ENCODE measurements at regions not wholly inside any gene's neighbourhood (a gene's known extent, or its start where the extent isn't known, plus 50 kb on each side); places are given as distances from the start of the nearest gene placed in this dataset.

DNA sequence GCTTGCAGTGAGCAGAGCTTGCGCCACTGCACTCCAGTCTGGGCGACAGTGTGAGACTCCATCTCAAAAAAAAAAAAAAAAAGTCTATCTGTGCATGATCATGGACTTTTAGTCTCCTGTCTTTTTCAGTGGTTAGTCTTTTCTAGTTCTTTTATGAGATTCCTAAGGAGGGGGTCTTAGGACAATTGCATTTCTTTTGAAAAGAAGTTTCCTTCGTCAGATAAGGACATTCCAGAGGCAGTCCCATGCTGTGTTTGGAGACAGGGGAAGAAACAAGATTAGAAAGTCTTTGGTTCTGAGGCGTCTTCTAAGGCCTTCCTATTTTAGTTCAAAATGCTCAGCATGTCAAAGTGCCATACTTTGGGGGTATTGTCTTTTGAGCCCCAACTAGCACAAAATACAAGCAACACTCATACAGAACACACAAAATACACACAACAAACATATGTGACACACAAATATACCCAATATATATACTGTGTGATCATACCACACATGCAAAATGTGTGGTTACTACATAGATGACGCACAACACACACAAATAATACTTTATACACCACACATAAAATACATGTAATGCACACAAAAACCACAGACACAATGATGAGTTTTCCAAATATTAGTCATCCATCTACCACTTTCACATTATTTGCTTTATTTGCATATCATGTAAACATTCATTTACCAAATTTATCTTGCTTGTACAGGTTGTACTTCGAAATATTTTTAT lies 394.5 kb downstream of the SPATA31D1 start:
- TF ChIP-seq, protein P1, sequence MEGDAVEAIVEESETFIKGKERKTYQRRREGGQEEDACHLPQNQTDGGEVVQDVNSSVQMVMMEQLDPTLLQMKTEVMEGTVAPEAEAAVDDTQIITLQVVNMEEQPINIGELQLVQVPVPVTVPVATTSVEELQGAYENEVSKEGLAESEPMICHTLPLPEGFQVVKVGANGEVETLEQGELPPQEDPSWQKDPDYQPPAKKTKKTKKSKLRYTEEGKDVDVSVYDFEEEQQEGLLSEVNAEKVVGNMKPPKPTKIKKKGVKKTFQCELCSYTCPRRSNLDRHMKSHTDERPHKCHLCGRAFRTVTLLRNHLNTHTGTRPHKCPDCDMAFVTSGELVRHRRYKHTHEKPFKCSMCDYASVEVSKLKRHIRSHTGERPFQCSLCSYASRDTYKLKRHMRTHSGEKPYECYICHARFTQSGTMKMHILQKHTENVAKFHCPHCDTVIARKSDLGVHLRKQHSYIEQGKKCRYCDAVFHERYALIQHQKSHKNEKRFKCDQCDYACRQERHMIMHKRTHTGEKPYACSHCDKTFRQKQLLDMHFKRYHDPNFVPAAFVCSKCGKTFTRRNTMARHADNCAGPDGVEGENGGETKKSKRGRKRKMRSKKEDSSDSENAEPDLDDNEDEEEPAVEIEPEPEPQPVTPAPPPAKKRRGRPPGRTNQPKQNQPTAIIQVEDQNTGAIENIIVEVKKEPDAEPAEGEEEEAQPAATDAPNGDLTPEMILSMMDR (IDR thresholded peaks at IDR 0.05; ENCODE audit: low read depth, low read length, poor library complexity, severe bottlenecking) = no peak
- TF ChIP-seq EZH2phosphoT487 (IDR thresholded peaks at IDR 0.05; ENCODE audit: borderline replicate concordance, low read length) = no peak

Data from DOHH2 (cell line).